Esophagus squamous epithelium (tissue), 4 donors: ENCODE measurements at regions not wholly inside any gene's neighbourhood (a gene's known extent, or its start where the extent isn't known, plus 50 kb on each side); places are given as distances from the start of the nearest gene placed in this dataset.

Experiments
- POLR2A ChIP-seq, 4 donors: fragments of 450-650 bp; IDR thresholded peaks; one replicate each; pipeline ENCODE4 v1.6.1; 2017; ENCODE audit warnings: antibody characterized with exemption in 4 of 4, mild to moderate bottlenecking in 4 of 4, moderate library complexity in 3 of 4
- TF ChIP-seq, protein P1 (sequence below), 6 experiments: fragments of 450-650 bp in 4 of 6; fragments of 200-600 bp in 2 of 6; sonication (generic) in 2 of 6; IDR thresholded peaks; one replicate each; pipeline ENCODE4 v1.5.1; 2016 to 2019; ENCODE audit warnings: antibody characterized with exemption in 6 of 6, mild to moderate bottlenecking in 4 of 6, moderate library complexity in 4 of 6

DNA sequence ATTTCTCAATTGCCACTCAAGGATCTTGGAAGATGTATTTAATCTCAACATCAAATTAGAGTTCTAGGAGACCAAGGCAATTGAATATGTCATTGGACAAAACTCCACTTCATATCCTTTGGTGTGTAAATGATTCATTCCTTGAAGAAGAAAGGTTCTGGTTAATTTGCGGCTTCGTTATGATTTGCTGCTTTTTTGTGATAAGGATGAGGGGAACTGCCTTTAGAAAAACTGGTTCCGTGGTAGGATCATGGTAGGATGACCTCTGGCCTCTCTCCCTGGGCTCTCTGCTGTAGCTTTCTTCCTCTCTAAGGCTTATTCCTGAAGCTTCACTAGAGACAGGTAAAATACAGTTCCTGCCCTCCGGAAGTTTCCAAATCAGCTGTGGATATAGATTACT is 51.5 kb upstream of the ERRFI1 start:
- TF ChIP-seq, protein P1, sequence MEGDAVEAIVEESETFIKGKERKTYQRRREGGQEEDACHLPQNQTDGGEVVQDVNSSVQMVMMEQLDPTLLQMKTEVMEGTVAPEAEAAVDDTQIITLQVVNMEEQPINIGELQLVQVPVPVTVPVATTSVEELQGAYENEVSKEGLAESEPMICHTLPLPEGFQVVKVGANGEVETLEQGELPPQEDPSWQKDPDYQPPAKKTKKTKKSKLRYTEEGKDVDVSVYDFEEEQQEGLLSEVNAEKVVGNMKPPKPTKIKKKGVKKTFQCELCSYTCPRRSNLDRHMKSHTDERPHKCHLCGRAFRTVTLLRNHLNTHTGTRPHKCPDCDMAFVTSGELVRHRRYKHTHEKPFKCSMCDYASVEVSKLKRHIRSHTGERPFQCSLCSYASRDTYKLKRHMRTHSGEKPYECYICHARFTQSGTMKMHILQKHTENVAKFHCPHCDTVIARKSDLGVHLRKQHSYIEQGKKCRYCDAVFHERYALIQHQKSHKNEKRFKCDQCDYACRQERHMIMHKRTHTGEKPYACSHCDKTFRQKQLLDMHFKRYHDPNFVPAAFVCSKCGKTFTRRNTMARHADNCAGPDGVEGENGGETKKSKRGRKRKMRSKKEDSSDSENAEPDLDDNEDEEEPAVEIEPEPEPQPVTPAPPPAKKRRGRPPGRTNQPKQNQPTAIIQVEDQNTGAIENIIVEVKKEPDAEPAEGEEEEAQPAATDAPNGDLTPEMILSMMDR (IDR thresholded peaks at IDR 0.05), result no peak
- TF ChIP-seq POLR2A (IDR thresholded peaks at IDR 0.05), result no peak
